Muscle of arm (tissue), 1 donor: ENCODE measurements at regions not wholly inside any gene's neighbourhood (a gene's known extent, or its start where the extent isn't known, plus 50 kb on each side); places are given as distances from the start of the nearest gene placed in this dataset.
A peak's percentile ranks its signal among the peaks of the same experiment; 100 is the strongest.
"Not testable (repeated sequence)": the region's sequence is repeated elsewhere in the genome, so short reads cannot be mapped to it uniquely, and the experiment has no call there.

ENCODE experiments used
- DNase-seq: peaks from one replicate; pipeline ENCODE4 v3.0.0-alpha.2; 2013

DNA sequence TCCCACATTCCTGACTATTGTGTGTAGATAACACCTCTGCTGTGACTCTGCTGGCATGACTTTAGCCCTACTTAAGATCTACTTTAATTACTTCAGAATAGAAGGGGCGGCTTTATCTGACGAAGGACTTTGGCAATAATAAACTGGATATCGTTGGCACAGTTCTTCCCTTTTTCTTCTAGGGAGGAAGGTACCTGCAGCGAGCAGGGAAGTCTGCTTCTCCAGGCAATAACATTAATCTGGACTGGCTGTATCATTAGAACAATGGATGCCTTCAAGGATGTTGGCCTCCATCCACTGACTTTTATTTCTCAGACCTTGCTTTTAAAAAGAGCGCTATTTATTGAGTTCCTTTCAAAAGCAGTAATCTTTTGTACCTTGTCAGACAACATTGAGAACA lies 172.6 kb upstream of the THSD7A start:
- DNase-seq = no peak

DNA sequence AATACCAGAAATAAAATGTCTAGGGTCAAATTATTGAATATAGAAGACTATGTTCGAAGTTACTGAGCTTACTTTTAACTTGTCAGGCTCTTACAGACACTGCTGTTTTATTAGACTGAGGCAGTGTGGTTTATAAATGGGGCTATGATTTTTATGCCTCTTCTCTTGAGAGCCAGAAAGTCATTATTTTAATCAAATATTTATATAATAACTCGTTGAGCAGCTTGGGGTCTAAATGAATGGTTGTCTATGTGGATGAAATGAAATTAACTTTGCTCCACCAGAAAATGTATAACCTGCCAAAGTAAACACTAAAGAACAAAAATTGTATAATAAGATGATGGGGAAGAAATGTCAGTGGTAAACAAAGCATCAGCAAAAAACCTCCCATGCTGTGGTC lies 175.6 kb upstream of the THSD7A start:
- no peak for DNase-seq

DNA sequence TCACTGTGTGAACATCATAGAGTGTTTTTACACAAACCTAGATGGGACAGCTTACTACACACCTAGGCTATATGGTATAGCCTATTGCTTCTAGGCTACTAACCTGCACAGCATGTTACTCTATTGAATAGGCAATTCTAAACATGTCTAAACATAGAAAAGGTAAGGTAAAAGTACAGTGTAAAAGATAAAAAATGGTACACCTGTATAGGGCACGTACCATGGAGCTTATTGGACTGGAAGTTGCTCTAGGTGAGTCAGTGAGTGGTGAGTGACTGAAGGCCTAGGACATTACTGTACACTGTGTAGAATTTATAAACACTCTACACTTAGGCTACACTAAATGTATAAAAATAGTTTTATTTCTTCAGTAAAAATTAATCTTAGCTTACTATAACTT lies 182.0 kb upstream of the THSD7A start:
- no peak for DNase-seq

DNA sequence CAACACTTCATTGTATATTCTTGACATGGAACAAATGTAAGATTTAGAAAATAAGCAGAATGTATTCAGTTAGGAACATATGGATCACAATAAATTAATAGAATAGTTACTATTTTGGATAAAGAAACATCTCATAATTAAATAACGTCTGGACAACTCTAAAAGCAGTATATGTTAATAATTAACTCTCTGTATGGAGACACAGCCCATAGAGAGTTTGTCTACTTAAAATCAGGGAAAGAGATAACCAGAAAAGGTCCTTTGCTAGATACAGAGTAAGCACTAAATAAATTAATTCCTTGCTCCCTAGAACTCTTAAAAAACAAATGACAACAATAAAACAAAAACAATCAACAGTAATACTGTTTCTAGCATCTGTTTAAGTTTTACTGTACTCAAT lies 184.4 kb upstream of the THSD7A start:
- no peak for DNase-seq

DNA sequence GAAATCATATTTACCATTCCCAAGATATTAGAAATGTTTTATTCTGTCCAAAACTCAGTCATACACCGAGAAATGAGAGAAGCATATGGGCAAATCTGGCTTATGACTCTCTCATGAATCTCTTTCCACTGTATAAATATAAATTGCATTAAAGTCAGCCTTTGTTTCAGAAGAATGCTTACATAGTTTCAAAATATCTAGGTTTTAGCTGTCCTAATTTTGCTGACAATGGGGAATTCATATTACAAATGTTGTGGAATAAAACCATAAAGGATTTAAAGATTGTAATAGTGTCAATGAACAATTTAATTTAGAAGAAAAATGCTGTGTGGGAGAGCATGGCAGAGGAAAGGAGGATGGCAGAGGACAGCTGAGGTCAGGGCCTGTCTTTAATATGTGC lies 185.0 kb upstream of the THSD7A start:
- DNase-seq = peak; percentile 5

DNA sequence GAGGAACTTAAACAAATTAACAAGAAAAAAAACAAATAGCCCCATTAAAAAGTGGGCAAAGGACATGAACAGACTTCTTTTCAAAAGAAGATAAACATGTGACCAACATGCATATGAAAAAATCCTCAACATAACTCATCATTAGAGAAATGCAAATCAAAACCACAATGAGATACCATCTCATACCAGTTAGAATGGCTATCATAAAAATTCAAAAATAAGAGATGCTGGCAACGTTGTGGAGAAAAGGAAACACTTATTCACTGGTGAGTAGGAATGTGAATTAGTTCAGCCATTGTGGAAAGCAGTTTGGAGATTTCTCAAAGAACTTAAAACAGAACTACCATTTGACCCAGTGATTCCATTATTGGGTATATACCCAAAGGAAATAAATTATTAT lies 189.1 kb upstream of the TMEM106B start:
- DNase-seq = not testable (repeated sequence)

DNA sequence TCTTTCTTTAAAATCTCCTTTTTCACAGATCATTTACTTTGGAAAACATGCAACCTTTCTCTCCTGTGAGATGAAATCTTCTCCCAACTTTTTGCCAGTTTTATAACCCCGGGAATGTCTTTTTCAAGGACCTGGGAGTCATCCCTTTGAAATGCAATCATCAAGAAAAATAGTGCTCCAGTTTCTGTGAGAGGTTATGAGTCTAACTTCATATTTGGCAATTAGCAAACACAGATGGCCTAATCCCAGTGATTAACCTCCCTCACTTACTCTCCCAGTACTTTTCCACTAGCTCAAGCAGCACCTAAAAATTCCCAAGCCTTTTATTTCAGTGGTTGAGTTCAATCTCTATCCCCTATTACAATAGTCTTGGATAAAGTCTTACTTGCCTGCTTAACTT lies 185.8 kb upstream of the TMEM106B start:
- no peak for DNase-seq

DNA sequence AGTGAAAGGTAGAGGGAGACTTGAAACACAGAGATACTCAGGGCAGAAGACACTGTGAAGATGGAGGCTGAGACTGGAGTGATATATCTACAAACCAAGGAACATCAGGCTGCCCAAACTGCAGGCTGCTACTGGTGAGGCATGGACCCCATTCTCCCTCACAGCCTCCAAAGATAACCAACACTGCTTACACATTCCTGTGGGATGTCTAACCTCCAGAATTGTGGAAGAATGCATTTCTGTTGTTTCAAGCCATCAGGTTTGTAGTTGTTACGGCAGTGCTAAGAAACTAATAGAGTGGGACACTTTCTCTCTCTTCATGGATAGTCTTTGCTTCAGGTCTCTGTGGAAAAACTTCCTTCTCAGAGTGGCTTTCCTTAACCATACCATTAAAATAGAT lies 182.6 kb upstream of the TMEM106B start:
- DNase-seq = no peak

DNA sequence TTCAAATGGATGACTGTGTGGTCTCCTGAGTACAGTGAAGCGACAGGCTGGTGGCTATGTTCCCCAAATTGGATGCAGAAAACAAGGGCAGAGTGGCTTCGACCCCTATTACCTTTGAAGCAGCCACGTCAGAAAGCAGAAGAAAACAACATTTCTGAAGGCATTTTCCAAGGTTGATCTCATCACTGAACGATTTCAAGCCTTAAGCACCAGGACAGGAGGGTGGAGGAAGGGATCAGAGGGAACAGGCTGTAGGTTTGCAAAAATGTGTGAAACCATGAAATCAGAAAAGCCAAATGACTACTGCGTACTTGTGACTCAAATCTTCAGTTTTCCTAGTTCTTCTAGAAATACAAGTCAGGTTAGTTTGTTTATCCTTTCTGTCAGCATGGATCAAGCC lies 181.0 kb upstream of the TMEM106B start:
- no peak for DNase-seq

DNA sequence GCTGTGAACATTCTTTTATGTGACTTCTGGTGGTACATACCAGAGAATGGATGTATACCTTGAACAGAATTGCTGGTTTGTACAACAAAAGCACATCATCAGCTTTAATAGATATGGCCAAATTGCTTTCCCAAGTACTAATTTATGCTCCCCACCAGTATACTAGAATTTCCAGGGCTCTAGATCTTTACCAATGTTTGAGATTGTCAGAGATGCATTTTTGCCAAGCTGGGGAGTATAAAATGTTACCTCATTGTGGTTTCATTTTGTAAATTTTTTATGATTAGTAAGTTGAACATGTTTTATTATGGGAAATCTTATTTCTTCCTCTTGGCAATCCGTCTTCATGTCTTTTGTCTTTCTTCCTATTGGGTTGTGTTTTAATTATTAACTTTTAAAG lies 179.9 kb upstream of the TMEM106B start:
- DNase-seq = no peak

DNA sequence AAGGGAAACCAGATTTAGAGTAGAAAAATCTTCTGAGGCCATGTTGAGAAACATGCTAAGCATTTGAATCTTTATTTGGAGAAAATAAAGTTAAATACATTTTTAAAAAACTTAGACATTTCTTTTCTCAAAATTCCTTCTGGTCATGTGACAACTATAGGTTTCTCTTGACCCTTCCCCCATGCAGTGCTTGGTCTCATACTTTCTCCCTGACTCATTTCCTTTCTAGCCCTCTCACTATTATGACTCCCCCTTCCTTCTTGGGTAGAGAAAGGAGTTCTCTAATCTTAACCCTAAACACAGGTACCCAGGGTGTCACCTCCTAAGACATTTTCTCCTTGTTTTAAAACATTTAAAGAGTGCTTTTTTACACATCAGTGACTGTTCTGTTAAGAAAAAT lies 179.5 kb upstream of the TMEM106B start:
- no peak for DNase-seq

DNA sequence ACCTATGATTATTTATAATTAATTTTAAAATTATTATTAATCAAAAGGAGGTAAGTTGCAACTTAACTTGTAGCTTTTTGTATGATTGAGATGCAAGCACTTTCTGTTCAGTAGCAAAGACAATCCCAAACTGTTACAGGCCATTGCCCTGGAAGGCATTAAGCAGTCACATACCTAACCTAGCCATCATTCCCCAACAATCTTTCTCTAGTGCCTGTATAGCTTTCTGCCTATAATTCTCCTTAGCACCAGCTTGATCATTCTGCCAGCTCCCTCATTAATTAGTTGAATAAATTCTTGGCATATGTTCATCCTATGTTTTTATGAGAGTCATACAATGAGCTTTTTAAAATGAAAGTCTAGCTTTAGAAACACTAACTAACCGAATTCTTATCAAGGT lies 178.9 kb upstream of the TMEM106B start:
- no peak for DNase-seq

DNA sequence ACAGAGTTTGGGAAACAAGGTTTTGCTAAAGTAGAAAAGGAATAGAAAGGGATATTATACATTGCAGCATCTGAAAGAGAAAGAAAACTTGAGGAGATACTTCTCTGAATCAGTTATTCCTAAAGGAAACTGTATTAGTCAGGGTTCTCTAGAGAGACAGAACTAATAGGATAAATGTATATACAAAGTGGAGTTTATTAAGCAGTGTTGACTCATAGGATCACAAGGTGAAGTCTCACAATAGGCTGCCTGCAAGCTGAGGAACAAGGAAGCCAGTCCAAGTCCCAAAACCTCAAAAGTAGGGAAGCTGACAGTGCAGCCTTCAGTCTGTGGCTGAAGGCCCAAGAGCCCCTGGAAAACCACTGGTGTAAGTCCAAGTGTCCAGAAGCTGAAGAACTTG lies 167.6 kb upstream of the TMEM106B start:
- not testable (repeated sequence) for DNase-seq

DNA sequence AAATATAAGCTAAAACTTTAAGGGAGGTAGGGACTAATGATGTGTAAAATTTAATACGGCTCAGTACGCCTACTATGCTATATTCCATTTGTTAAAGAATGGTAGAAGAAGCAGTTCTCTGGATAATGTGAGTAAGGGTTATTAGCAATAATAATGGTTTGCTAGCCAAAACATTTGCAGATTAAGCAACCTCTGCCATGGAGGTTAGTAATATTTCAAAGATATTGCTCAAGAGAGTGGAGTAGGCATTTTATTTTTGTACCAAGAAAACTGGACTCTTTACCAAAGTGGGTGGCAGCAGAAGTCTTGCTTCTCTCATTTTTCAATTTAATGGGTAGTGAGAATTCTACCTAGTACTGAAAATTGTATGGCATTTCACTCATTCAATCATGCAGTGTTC lies 158.9 kb upstream of the TMEM106B start:
- DNase-seq = no peak

DNA sequence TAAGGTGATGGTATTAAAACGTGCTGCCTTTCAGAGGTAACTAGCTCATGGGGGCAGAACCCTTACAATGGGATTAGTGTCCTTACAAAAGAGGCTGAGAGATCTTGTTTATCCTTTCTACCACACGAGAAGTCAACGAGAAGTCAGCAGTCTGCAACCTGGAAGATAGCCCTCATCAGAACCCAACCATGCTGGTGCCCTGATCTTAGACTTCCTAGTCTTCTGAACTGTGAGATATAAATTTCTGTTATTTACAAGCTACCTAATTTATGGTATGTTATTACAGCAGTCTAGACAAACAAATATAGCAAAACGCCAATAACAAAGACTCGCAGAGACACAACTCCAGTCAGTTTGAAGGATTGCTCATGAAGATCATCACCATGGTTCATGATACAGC lies 157.5 kb upstream of the TMEM106B start:
- no peak for DNase-seq

DNA sequence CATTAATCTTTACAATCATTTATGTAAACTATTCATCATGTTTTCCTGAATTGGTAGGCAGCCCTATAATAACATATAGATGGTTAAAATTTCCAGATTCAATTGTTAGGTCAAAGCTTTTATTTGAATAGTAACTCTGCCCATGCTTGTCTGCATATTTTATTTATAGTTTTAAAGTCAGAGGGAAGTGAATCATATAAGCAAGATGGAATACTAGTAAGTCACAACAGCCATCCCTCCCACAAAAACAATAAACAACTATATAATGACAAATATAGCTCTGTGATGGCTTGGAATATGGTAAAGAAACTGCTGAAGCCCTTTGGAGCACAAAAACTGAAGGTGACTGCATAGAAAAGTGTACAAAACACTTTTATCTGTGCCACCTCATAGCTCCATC lies 156.3 kb upstream of the TMEM106B start:
- DNase-seq = no peak

DNA sequence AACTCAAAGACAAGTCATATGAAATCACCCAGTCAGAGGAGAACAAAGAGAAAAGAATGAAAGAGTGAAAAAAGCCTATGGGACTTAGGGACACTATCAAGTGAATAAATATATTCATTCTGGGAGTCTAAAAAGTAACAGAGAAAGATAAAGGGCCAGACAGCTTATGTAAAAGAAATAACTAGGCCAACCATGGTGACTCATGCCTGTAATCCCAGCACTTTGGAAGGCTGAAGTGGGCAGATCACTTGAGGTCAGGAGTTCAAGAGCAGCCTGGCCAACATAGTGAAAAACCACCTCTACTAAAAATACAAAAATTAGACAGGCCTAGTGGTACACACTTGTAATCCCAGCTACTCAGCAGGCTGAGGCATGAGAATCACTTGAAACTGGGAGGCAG lies 154.7 kb upstream of the TMEM106B start:
- DNase-seq = no peak

DNA sequence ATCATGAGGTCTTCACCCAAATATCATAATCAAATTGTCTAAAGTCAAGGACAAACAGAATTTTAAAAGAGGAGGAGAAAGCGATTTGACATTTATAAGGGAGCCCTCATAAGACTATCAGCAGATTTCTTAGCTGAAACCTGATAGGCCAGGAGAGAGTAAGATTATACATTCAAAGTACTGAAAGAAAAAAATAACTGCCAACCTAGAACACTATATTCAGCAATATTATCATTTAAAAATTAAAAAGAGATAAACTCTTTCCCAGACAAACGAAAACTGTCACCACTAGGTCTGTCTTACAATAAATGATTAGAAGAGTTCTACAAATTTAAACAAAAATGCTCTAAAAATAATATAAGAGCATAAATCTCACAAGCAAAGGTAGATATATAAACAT lies 154.1 kb upstream of the TMEM106B start:
- DNase-seq = no peak

DNA sequence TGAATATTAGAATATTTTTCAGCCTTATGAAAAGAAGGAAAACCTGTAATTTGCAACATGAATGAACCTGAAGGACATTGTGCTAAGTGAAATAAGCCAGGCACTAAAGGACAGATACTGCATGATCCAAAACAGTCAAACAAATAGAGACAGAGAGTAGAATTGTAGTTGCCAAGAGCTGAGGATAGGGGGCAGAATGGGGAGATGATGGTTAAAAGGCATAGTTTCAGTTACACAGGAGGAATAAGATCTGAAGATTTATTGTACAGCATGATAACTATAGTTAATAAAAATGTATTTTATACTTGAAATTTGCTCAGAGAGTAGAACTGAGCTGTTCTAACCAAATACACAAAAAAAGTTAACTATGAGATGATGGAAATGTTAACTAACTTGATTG lies 149.0 kb upstream of the TMEM106B start:
- no peak for DNase-seq

DNA sequence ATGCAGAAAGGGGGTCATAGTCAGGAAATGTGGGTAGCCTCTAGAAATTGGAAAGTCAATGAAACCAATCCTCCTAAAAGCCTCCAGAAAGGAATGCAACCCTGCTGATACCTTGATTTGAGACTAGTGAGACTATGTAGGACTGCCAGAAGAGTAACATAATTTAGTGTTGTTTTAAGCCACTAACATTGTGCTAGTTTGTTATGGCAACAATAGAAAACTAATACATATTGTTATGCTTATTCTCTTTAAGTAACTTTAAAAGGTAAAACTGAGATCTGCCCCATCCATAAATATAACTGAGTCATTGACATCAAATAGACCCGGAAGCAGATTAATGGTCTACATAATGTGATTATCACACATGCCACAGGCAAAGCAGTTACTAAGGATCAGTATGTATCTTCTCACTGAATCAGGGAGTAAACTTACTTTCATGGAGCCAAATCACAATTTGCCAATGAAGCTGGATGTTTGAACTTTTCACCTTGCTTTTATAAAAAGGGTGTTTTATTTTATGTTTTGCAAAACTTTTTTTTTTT lies 146.4 kb upstream of the TMEM106B start:
- DNase-seq = no peak

DNA sequence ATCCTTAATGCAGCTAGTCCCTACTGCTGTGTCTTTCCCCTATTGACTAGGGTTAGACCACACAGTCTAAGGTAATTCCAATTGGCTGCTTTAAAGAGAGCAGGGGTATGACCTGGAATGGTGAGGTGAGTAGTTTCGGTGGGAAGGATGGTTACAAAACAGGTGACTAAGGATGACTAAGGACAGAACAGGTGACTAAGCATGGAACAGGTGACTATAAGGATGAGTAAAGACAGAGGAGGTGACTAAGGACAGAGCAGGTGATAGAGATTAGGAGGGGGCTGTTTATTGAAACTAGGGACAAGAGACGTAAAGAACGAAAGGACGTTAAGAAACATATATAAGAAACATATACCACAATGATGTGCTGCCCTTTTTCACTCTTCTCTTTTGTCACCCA lies 145.1 kb upstream of the TMEM106B start:
- DNase-seq = no peak

DNA sequence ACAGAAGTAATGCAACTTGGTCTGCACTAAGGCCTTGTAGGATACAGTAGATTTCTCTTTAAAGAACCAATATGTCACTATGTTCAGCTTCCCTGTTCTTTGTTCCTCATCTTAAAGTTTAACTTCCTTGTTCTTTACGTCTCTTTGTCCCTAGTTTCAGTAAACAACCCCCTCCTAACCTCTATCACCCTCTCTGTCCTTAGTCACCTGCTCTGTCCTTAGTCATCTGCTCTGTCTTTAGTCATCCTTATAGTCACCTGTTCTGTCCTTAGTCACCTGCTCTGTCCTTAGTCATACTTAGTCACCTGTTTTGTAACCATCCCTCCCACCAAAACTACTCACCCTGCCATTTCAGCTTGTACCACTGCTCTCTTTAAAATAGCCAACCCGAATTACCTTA lies 144.6 kb upstream of the TMEM106B start:
- DNase-seq = no peak

DNA sequence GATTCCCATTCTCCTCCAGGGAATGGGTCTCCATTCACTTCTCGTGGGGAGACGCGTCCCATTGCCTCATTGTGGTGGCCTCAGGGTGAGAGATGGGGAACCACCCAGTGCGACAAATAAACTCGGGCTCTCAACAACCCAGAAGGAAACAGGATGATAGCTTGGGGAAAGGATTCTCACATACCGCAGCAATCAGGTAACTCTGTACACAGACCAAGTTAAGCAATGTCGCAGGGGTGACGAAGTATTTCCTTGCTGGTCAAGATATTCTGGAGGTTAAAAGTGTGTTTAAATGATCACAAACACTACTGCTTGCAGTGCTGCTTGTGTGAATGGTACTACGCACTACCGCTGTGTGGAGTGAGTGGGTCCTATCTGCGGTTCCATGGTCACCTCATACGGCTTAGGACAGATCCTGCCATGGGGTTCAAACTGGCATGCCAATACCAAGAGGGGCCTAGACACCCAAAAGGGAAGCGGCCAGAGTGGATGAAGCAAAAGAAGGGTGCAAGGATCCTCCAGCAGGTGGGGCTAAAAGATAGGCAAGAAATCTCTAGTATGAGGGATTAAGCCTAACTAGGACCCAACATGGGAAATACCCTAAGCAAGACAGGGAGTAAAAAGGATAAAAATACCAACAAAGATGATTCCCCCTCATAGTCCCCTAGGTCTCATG lies 143.8 kb upstream of the TMEM106B start:
- DNase-seq = peak; percentile 25

DNA sequence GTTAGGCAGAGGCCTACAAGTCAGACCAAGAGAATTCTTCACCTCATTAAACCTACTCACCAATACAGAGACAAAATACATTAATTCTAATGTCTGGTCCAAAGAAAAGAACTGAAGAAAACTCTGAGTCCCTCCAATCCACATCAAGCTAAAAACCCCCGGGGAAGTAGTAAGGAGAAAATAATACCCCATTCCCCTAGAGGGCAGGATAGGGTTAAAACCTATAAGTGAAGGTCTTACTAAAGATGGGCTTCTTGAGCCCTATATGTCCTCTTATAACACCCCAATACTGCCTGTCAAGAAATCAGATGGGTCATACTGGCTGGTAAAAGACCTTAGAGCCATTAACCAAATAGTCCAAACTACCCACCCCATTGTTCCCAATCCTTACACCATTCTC lies 141.3 kb upstream of the TMEM106B start:
- DNase-seq = no peak

DNA sequence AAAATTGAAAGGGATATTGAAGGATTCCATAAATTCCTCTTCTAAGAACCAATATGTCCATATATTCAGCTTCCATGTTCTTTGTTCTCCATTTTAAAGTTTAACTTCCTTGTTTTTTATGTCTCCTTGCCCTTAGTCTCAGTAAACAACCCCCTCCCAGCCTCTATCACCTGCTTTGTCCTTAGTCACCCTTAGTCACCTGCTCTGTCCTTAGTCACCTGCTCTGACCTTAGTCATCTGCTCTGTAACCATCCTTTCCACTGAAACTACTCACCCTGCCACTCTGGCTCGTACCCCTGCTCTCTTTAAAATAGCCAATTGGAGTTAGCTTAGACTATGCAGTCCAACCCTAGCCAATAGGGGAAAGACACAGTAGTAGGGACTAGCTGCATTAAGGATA lies 136.2 kb upstream of the TMEM106B start:
- no peak for DNase-seq
